ENCODE measurements at regions not wholly inside any gene's neighbourhood (a gene's known extent, or its start where the extent isn't known, plus 50 kb on each side); places are given as distances from the start of the nearest gene placed in this dataset.

DNA sequence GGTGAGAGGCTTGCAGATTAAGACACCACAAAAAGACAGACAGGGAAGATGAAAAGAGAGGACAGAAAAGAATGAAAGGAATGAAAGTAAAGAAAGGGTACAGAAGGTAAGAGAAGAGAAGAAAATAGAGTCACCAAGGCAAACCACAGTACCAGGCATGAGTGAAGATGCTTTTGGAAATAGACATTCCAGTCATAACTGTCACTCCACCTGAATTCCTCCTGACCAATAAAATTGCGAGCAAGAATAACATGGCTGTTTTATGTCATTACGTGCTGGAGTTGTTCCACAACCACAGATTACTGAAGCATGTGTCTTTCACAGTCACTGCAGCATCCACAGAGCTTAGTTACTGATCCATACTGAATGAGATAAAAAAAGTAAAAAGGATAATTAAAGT is 864.9 kb upstream of the SLIT2 start:
- ChIA-PET CTCF (no interaction called here), POLR2A (no interaction called here)
- Histone ChIP-seq H3K9me3 (ENCODE audit: control insufficient read depth, insufficient read depth, low read depth, low read length) (no peaks in the 10 kb centered on the region), H3K27me3 (ENCODE audit: control insufficient read depth, insufficient read depth, low read length) (no peaks in the 10 kb centered on the region), H3K27ac (ENCODE audit: low read length) (no peak overlapping the region), H3K36me3 (ENCODE audit: control insufficient read depth, insufficient read depth, low read length) (no peaks in the 10 kb centered on the region), H3K4me3 (ENCODE audit: low read depth in 2 of 2, low read length in 2 of 2) (no peak overlapping the region), H3K4me1 (ENCODE audit: control insufficient read depth, insufficient read depth, low read length) (no peaks in the 10 kb centered on the region)
- intact Hi-C loops (cut with micrococcal nuclease; ENCODE audit: unreplicated experiment) = no loop called here
- ATAC-seq (no peak), DNase-seq (ENCODE audit: low read depth, low spot score) (no peak)
- TF ChIP-seq REST (IDR thresholded peaks at IDR 0.05; ENCODE audit: insufficient read depth in 1 of 2, low read depth in 2 of 2, low read length in 1 of 2) = no peak
- TF ChIP-seq CTCF (IDR thresholded peaks at IDR 0.05) = no peak
- no peak for TF ChIP-seq SIN3A (IDR thresholded peaks at IDR 0.05; ENCODE audit: borderline replicate concordance, insufficient read depth, low read depth, low read length)
- no peak for TF ChIP-seq POLR2AphosphoS5 (IDR thresholded peaks at IDR 0.05; ENCODE audit: low read depth, low read length)
- TF ChIP-seq TCF7L2 (IDR thresholded peaks at IDR 0.05; ENCODE audit: low read depth, low read length) = no peak
- BruUV-seq (replicated peaks) = no TSS peak
- in situ Hi-C loops (cut with HindIII; ENCODE audit: low pct_unique_long_range_greater_than_20kb, low sequenced_read_pairs) = no loop called here

DNA sequence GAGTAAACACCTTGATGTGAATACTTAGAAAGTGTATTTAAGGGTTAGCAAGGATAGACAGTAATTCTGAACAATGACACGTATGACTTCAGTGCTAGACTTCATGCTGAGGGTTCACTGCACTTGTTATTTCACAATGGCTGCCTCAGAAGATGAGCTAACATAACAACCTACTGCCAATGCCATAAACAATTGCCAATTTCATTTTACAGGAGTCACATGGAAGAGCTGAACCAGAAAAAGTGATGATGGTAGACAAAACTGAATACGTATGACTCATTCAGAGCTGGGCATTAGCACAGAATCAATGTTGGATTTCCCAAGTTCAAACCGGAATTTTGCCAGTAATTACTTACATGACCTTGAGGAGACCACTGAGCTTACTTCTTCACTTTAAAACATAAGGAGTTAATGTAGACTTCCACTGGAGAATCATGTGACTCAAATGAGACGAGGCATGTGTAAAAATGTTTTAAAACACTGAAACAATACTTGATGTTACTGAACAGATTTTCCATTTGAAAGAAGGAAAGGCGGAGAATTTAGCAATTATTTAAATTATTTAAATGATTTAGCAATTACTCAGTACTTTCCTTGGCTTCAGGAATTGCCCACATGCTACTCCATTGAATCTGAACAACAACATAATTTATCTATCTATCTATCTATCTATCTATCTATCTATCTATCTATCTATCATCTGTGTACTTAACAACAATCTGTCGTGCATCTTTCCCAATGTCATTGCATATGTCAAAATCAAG is 868.5 kb upstream of the SLIT2 start:
- TF ChIP-seq CTCF (IDR thresholded peaks at IDR 0.05) (no peak), TCF7L2 (IDR thresholded peaks at IDR 0.05; ENCODE audit: low read depth, low read length) (no peak), REST (IDR thresholded peaks at IDR 0.05; ENCODE audit: insufficient read depth in 1 of 2, low read depth in 2 of 2, low read length in 1 of 2) (no peak)
- Histone ChIP-seq H3K27ac (ENCODE audit: low read length) (no peak overlapping the region), H3K9me3 (ENCODE audit: control insufficient read depth, insufficient read depth, low read depth, low read length) (no peaks in the 10 kb centered on the region), H3K36me3 (ENCODE audit: control insufficient read depth, insufficient read depth, low read length) (no peaks in the 10 kb centered on the region), H3K27me3 (ENCODE audit: control insufficient read depth, insufficient read depth, low read length) (no peaks in the 10 kb centered on the region), H3K4me3 (ENCODE audit: low read depth in 2 of 2, low read length in 2 of 2) (no peak overlapping the region), H3K4me1 (ENCODE audit: control insufficient read depth, insufficient read depth, low read length) (no peaks in the 10 kb centered on the region)
- intact Hi-C loops (cut with micrococcal nuclease; ENCODE audit: unreplicated experiment) (no loop called here), in situ Hi-C loops (cut with HindIII; ENCODE audit: low pct_unique_long_range_greater_than_20kb, low sequenced_read_pairs) (no loop called here)
- no TSS peak for BruUV-seq (replicated peaks)
- ATAC-seq = no peak
- POLR2A ChIA-PET = no interaction called here
- CTCF ChIA-PET = no interaction called here
- no peak for DNase-seq (ENCODE audit: low read depth, low spot score)

All from Panc1 (cell line).